ENCODE measurements at regions not wholly inside any gene's neighbourhood (a gene's known extent, or its start where the extent isn't known, plus 50 kb on each side); places are given as distances from the start of the nearest gene placed in this dataset.

DNA sequence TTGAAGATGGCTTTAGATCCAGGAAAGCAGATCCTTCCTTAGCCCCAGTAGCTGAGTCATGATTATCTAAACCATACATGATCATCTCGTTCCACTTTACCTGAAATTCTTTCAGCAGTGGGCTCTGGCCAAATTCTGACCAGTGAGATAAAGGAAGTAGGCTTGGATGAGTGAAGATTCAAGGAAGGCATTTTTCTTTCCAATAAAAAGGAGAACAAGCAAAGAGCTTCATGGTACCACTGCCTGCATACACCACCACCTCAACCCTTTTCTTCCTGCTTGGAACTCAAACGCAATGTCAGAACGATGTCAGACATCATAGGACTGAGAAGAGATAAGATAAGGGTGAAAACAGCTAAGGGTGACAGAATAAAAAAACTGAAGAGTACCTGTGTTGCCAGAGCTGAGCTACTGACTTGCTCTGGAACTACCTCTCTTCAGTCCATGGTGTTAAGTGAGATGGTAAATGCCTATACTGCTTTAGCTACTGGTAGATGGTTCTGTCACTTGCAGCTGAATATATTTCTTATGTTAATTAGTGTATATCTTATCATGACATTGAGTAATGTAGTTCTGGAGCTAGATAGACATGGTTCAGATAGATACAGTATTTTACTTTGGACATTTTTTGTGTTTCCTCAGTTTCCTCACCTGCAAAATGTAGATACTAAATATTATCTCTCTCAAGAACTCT lies 58.7 kb upstream of the ACVR1 start:
- no peak for DNase-seq (ENCODE audit: low spot score)

DNA sequence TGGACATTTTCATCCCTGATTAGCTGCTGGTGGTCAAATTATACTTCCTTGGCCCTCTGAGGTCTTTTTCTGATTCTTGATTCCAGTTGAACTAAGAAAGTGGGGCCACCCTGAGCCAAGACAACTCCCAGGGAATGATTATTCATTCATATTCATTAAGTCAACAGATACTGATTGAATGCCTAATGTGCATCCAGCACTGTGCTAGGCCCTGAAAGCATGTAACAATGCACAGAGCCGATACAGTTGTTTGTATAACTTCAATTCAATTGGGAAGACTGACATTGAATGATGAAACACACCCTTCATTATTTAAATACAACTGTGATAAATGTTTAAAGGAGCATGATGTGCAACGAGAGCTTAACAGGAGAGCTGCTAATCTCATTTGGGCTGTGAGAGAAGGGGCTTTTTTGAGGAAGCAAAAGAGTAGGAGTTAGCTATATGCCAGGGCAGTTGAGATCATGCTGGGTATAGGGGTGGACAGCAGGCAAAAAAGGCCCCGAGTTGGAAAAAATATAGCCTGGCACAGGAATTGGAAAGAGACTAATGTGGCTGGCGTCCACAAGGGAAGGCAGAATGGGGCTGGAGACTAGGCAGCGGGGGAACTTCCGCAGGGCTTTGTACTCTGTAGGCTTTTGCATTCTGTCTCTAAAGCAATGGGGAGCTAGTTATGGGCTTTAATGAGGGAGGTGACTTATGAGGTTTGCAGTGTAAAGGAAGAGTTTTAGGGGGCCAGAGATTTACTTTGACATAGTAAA lies 57.2 kb upstream of the ACVR1 start:
- DNase-seq (ENCODE audit: low spot score), result no peak

- no peak for DNase-seq (ENCODE audit: low spot score)
Measured at GRCh38 chr2:157932480-157933159, 56.5 kb upstream of the ACVR1 start.

DNA sequence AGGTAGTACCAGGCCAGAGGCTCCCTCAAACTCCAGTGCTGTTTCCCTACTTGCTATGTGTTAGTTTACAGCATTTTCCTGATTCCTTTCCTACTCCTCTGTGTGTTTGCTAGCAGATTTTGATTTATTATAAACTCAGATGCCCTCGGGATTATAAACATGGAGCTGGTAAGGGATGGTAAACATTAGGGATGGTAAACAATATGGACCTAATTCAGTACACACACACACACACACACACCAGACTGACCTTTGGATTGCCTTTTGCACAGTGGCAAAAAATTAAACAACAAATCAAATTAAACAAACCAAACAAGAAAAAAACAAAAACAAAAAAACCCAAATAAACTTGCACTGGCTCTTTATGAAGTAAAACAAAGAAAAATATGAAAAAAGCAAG lies 55.4 kb upstream of the ACVR1 start:
- no peak for DNase-seq (ENCODE audit: low spot score)

DNA sequence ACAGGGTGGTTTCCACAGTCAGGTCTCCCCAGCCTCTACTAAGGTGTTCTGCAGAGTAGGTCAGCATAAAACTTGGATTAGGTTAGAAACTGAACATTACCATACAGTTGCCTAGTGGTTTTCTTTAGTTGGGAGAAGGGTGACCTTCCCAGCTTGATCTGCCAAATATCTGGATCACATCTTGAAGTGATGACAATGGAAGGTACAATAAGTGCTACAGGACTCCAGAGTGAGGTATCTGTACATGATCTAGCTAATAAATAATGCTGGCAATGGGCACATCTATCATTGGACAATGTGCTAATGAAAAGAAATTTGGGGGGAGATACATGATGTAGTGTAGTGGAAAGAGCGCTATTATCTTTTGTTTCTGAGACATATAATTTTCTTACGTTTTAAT lies 54.6 kb upstream of the ACVR1 start:
- DNase-seq (ENCODE audit: low spot score), result no peak

GRCh38 chr2:157929871-157930667 lies 53.9 kb upstream of the ACVR1 start:
- DNase-seq (ENCODE audit: low spot score), result no peak

DNA sequence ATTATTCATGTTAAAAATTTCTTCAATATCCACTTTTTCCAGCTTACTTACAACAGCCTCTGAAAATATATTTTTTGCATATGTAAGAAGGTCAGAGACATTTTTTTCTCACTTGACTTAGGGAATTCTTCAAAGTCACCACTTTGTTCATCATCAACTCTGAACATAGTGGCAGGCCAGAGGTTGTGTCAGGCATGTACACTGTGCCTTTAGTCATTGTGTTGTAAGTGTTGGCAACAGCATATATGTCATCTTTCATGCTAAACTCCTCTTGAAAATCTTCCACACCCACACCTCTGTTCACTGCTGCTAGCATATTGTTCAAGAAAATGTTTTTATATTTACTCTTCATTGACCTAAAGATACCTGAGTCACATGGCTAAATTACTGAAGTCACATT lies 52.2 kb upstream of the ACVR1 start:
- DNase-seq (ENCODE audit: low spot score), result no peak

DNA sequence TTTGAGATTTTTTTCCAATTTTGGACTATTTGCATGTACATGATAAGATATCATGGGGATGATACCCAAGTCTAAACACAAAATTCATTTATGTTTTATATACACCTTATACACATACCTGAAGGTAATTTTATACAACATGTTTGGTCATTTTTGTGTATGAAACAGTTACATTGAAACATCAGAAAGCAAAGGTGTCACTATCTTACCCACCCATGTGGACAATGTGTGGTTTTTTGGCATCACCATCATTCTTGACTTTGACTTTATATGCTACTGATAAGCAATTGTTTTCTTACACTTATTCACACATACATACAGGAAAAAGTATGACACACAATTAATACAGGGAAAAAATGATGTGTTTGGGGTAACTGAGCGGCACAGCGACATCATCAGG lies 51.0 kb upstream of the ACVR1 start:
- no peak for DNase-seq (ENCODE audit: low spot score)

All from GM03348 (cell line).